HUES48 (cell line): ENCODE measurements at regions not wholly inside any gene's neighbourhood (a gene's known extent, or its start where the extent isn't known, plus 50 kb on each side); places are given as distances from the start of the nearest gene placed in this dataset.

Experiments
- H3K27ac ChIP-seq: one replicate; pipeline ENCODE4 v1.7.0; 2013; ENCODE audit warnings: low read depth, low read length, inconsistent platforms
- H3K27me3 ChIP-seq: 2 replicates; pipeline ENCODE4 v1.6.1; 2013; ENCODE audit warnings: mild to moderate bottlenecking, low read length; ENCODE audit not compliant: control insufficient read depth, insufficient read depth
- H3K36me3 ChIP-seq: 2 replicates; pipeline ENCODE4 v1.6.1; 2013; ENCODE audit warnings: low read length; ENCODE audit not compliant: control insufficient read depth, insufficient read depth
- H3K4me1 ChIP-seq: 2 replicates; pipeline ENCODE4 v1.6.1; 2013; ENCODE audit warnings: mild to moderate bottlenecking, low read length; ENCODE audit not compliant: control insufficient read depth, insufficient read depth
- H3K4me3 ChIP-seq: 2 replicates; pipeline ENCODE4 v1.5.1; 2013; ENCODE audit warnings: mild to moderate bottlenecking, low read depth, low read length
- H3K9ac ChIP-seq: 2 replicates; pipeline ENCODE4 v1.6.1; 2013; ENCODE audit warnings: mild to moderate bottlenecking, low read depth, low read length, moderate library complexity
- H3K9me3 ChIP-seq: 2 replicates; pipeline ENCODE4 v1.6.1; 2013; ENCODE audit warnings: low read length; ENCODE audit not compliant: control insufficient read depth, insufficient read depth

DNA sequence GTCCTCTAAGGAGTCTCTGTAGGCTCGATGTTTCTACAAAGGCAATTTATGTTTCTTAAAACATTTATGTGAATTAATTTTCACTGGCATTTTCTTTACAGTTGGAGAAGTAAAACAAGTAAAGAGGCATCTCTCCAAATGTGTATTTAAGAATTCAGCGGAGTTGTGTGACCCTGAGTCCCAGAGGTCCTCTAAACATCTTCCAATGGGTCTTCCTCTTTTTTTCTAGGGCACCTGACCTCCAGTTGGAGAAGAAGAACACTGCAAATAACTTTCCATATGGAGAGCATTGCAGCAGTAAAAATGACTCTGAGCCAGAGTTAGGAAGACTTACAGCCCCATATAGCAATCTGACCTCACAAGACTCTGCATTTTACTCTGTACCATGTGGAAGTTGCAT lies 480.5 kb upstream of the RAG2 start:
- Histone ChIP-seq H3K27me3 (no peaks in the 10 kb centered on the region), H3K4me3 (no peak overlapping the region), H3K27ac (no peak overlapping the region), H3K9me3 (no peaks in the 10 kb centered on the region), H3K4me1 (no peaks in the 10 kb centered on the region), H3K36me3 (no peaks in the 10 kb centered on the region), H3K9ac (no peak overlapping the region)

DNA sequence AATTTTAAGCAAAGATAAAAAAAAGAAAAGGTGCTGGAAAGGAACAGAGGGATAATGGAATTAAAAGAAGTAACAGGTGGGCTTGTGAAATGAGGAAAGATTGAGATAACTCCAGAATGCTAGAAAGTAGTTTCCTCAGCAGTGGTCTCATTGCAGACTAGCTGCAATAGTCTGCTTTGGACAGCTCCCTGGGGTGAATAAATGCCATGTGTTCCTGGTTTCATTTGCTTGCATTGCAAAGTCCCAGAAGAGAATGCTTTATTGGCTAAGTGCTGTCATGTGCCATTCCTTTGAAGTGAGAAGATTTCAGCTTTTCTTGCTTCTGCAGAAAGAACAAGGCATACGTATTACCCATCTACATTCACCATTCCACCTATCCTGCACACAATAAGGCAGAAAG lies 478.8 kb upstream of the RAG2 start:
- H3K4me1 ChIP-seq: no peaks in the 10 kb centered on the region
- H3K27me3 ChIP-seq: no peaks in the 10 kb centered on the region
- H3K27ac ChIP-seq: no peak overlapping the region
- H3K4me3 ChIP-seq: no peak overlapping the region
- no peaks in the 10 kb centered on the region for H3K9me3 ChIP-seq
- H3K9ac ChIP-seq: no peak overlapping the region
- no peaks in the 10 kb centered on the region for H3K36me3 ChIP-seq

DNA sequence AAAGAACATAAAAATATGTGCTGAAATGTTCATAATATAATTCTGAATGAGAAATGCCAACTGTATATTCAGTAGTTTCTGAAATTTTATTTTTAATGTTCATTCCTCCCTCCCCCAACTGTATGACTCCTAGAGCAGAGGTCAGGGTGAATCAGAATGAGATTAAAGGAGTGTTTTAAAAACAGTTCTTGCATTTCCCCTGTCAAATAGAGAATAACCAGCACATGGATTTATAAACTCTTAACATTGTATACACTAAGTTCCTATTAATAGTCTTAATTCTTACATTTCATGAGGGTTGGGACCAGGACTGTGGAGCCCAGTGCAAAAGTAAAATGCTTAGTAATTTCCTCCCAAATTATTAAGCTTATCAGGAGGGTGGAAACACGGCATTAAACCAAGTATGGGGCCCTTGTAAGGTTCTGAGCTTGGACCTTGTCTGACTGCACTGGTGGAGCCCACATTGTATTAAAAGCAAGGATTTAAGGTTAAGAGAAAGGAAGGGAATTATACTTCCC lies 474.6 kb upstream of the RAG2 start:
- no peaks in the 10 kb centered on the region for H3K4me1 ChIP-seq
- H3K9ac ChIP-seq: no peak overlapping the region
- no peaks in the 10 kb centered on the region for H3K27me3 ChIP-seq
- no peaks in the 10 kb centered on the region for H3K9me3 ChIP-seq
- H3K4me3 ChIP-seq: no peak overlapping the region
- no peaks in the 10 kb centered on the region for H3K36me3 ChIP-seq
- no peak overlapping the region for H3K27ac ChIP-seq

DNA sequence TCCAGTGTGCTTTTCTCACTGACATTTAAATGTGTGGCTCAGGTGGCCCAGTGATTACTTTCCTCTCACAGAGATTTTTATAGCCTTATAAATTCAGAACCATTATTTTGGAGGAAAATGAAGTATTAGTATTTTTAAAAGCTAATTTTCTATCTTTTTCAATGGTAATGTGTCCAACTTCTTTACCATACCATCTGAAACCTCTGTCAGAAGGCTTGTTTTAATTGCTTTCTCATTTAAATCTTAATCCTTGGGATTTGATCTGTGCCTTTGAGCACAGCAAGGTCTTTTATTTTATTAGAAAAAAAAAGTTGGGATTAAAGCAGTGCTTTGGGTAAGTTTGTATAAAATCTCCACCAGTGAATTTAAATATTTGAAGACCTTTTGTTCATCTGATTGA lies 452.3 kb upstream of the RAG2 start:
- Histone ChIP-seq H3K36me3 (no peaks in the 10 kb centered on the region), H3K4me1 (no peaks in the 10 kb centered on the region), H3K27me3 (no peaks in the 10 kb centered on the region), H3K27ac (no peak overlapping the region), H3K4me3 (no peak overlapping the region), H3K9me3 (no peaks in the 10 kb centered on the region), H3K9ac (no peak overlapping the region)

DNA sequence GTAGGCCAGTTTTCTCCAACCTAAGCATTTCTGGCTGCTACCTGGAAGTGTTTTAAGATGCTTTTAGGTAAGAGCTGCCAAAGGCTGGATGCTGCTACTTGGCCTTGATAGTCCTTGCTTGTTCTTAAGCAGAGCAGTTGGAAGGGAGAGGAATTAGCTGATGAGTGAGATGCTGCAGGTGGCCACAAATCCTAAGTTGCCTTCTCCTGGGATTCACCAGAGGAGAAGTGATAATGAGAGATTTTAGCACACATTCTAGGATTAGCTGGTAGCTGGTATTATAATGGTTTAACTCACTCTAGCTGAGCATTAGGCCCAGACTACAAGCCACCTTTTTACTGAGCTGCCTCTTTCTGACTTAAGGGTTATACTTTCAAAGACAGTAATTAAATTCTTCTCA lies 442.9 kb upstream of the RAG2 start:
- no peaks in the 10 kb centered on the region for H3K36me3 ChIP-seq
- H3K9me3 ChIP-seq: no peaks in the 10 kb centered on the region
- H3K27me3 ChIP-seq: no peaks in the 10 kb centered on the region
- no peak overlapping the region for H3K4me3 ChIP-seq
- H3K27ac ChIP-seq: no peak overlapping the region
- H3K9ac ChIP-seq: no peak overlapping the region
- no peaks in the 10 kb centered on the region for H3K4me1 ChIP-seq

DNA sequence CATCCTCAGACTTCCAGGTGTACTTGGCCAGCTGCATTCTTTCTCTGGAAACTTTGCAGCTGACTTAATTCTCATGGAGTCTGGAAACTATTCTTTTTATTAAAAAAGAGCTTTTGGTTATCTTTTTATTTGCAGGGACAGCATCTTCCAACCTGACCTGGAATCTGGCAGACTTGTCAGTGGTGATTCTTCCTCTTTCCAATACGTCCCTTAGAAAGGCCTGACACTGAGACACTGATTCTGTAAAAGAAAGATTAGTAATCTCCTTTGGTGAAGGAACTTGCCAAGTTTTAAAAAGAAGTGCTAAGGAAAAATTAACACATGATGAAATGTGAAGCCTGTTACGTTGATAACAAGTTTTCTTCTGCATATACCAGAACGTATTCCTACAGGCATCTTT lies 440.9 kb upstream of the RAG2 start:
- H3K27me3 ChIP-seq: no peaks in the 10 kb centered on the region
- H3K9me3 ChIP-seq: no peaks in the 10 kb centered on the region
- H3K4me3 ChIP-seq: no peak overlapping the region

DNA sequence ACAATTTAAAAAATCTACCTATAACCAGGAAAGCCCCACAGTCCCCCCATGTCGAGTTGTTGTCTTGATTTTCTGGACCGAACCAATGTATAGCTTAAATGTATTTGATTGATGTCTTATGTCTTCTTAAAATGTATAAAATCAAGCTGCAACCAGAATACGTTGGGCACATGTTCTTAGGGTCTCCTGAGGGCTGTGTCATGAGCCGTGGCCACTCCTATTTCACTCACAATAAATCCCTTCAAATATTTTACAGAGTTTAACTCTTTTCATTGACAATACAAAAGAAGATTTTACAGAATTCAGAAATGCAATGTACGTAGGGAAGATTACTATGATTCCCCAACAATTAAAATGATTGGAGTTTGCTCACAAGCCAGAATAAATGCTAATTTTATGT lies 428.7 kb upstream of the RAG2 start:
- peaks cover 12% of the 10 kb centered on the region for H3K4me1 ChIP-seq
- H3K27me3 ChIP-seq: no peaks in the 10 kb centered on the region
- H3K36me3 ChIP-seq: no peaks in the 10 kb centered on the region
- no peak overlapping the region for H3K4me3 ChIP-seq
- H3K9ac ChIP-seq: no peak overlapping the region
- H3K9me3 ChIP-seq: no peaks in the 10 kb centered on the region
- no peak overlapping the region for H3K27ac ChIP-seq

More for the DNA sequence above, 440.9 kb upstream of the RAG2 start:
- Histone ChIP-seq H3K27ac (no peak overlapping the region), H3K4me1 (no peaks in the 10 kb centered on the region), H3K36me3 (no peaks in the 10 kb centered on the region), H3K9ac (no peak overlapping the region)

DNA sequence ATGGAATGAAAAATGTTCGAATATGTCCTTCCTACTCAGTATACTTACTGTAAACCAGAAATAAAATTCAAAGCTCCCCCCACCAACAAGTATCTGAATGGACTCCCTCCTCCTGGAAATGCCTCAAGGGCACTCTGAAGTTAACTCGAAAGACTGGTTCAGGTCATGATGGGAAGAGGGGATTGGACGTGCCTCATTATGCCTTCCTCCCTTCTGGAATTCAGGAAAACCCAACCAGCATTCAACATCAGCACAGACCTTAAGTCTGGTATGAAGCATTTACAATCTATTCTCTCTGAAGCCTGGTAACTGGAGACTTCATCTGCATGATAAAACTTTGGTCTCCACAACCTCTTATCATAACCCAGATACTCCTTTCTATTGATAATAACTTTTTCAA lies 428.3 kb upstream of the RAG2 start:
- no peak overlapping the region for H3K9ac ChIP-seq
- no peak overlapping the region for H3K4me3 ChIP-seq
- no peaks in the 10 kb centered on the region for H3K36me3 ChIP-seq
- H3K9me3 ChIP-seq: no peaks in the 10 kb centered on the region
- H3K27ac ChIP-seq: no peak overlapping the region
- H3K27me3 ChIP-seq: no peaks in the 10 kb centered on the region
- peaks cover 12% of the 10 kb centered on the region for H3K4me1 ChIP-seq

DNA sequence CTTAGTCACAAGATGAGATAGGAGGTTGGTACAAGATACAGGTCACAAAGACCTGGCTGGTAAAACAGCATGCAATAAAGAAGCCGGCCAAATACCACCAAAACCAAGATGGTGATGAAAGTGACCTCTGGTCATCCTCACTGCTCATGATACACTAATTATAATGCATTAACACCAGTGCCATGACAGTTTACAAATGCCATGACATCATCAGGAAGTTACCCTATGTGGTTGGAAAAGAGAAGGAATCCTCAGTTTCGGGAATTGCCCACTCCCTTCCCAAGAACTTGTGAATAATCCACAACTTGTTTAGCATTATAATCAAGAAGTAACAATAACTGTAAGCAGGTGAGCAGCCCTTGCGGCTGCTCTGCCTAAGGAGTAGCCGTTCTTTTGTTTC lies 408.5 kb upstream of the RAG2 start:
- Histone ChIP-seq H3K4me1 (peaks cover 12% of the 10 kb centered on the region; the same call in 1 of the 2 replicates), H3K9me3 (no peaks in the 10 kb centered on the region), H3K27me3 (no peaks in the 10 kb centered on the region), H3K9ac (no peak overlapping the region), H3K36me3 (no peaks in the 10 kb centered on the region), H3K4me3 (no peak overlapping the region), H3K27ac (no peak overlapping the region)

DNA sequence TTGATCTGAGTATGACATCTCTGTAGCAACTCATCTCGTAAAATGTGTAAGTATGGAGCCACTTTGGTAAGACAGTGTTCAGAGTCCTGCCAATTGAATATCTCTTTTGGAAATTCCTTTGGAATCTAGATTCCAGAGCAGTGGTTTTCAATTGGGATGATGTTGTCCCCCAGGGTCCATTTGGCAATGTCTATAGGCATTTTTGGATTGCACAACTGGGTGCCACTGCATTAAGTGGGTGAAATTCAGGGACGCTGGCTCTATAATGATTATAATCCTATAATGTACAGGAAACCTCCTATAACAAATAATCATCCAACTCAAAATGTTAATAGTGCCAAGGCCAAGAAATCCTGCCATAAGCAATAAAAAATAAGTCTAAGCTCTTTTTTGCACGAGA lies 404.8 kb upstream of the RAG2 start:
- H3K4me1 ChIP-seq: peaks cover 12% of the 10 kb centered on the region; the same call in 1 of the 2 replicates

DNA sequence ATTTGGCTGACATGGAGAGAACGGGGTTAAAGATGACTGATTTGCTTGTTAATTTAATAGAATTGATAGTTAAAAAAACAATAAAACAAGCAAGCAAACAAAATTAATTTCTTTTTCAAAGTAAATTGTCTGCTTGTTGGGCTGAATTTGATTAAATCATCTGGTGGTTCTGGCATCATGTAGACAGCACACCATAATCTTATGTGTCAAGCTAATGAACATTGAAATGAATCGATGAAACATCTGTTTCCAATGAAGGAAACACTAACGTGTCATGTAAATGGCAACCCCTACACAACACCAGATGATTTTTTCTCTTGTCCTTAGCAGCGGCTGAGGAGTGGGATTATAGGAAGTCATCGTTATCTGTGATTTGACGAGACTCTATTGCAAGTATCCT lies 399.6 kb upstream of the RAG2 start:
- Histone ChIP-seq H3K27ac (no peak overlapping the region), H3K4me1 (no peaks in the 10 kb centered on the region), H3K9me3 (no peaks in the 10 kb centered on the region), H3K9ac (no peak overlapping the region), H3K4me3 (no peak overlapping the region), H3K27me3 (no peaks in the 10 kb centered on the region), H3K36me3 (no peaks in the 10 kb centered on the region)

More for the DNA sequence above, 404.8 kb upstream of the RAG2 start:
- no peaks in the 10 kb centered on the region for H3K9me3 ChIP-seq
- no peak overlapping the region for H3K4me3 ChIP-seq
- H3K27ac ChIP-seq: no peak overlapping the region
- H3K27me3 ChIP-seq: no peaks in the 10 kb centered on the region
- H3K9ac ChIP-seq: no peak overlapping the region
- H3K36me3 ChIP-seq: no peaks in the 10 kb centered on the region

DNA sequence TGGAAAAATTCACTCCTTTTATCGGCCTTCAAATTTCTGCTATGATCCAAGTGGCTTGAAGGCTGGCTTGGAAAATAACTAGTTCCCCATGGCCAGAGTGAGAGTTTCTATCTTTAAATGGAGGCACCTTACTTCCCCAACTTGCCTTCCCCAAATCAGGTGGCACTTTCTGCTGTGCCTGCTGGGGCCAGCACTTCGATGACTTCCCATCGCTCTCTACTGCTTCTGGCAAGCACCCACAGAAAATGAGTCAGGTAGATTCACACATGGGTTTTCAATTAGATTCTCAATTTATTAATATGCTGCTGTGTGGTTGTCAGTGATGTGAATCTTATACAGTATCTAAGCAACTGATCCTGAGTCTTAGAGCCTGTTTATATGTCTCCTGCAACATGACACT lies 398.8 kb upstream of the RAG2 start:
- no peaks in the 10 kb centered on the region for H3K27me3 ChIP-seq
- no peak overlapping the region for H3K4me3 ChIP-seq
- no peaks in the 10 kb centered on the region for H3K4me1 ChIP-seq
- no peak overlapping the region for H3K27ac ChIP-seq
- H3K9ac ChIP-seq: no peak overlapping the region
- no peaks in the 10 kb centered on the region for H3K36me3 ChIP-seq
- H3K9me3 ChIP-seq: no peaks in the 10 kb centered on the region
